Stimulated activated CD4-positive, alpha-beta T cell treated with anti-CD3 and anti-CD28 coated beads, Interleukin-1b, Interleukin-23, amount 100 ng/mL, for 1 hour (primary cell): ENCODE measurements at regions not wholly inside any gene's neighbourhood (a gene's known extent, or its start where the extent isn't known, plus 50 kb on each side); places are given as distances from the start of the nearest gene placed in this dataset.

ENCODE experiments used
- DNase-seq, 2 donors: peaks; one replicate each; pipeline ENCODE4 v3.0.0-alpha.2; 2020; ENCODE audit warnings: low read depth in 2 of 2

- DNase-seq: no peak
Observed at GRCh38 chr3:187929112-187929816, 184.0 kb upstream of the BCL6 start.

- no peak for DNase-seq
Observed at GRCh38 chr3:187930021-187930420, 184.8 kb upstream of the BCL6 start.

- no peak for DNase-seq
Observed at GRCh38 chr3:187931101-187931500, 185.8 kb upstream of the BCL6 start.

GRCh38 chr3:187931770-187932278 is 186.6 kb upstream of the BCL6 start:
- no peak for DNase-seq

- DNase-seq: no peak
Observed at GRCh38 chr3:187932530-187932929, 187.3 kb upstream of the BCL6 start.

- no peak for DNase-seq
Observed at GRCh38 chr3:187935623-187936156, 190.4 kb upstream of the BCL6 start.

GRCh38 chr3:187936676-187937075 is 191.4 kb upstream of the BCL6 start:
- DNase-seq: no peak

GRCh38 chr3:187939891-187940290 is 194.6 kb upstream of the BCL6 start:
- DNase-seq: no peak

GRCh38 chr3:187941135-187941847 is 196.0 kb upstream of the BCL6 start:
- no peak for DNase-seq

GRCh38 chr3:187941848-187942194 is 196.6 kb upstream of the BCL6 start:
- DNase-seq: no peak

- no peak for DNase-seq
Observed at GRCh38 chr3:187942658-187943241, 197.5 kb upstream of the BCL6 start.

GRCh38 chr3:187943677-187944389 is 198.6 kb upstream of the BCL6 start:
- DNase-seq: no peak

- DNase-seq: no peak
Observed at GRCh38 chr3:187944390-187945179, 199.3 kb upstream of the BCL6 start.

- DNase-seq: no peak
Observed at GRCh38 chr3:187945374-187945773, 200.1 kb upstream of the BCL6 start.

- no peak for DNase-seq
Observed at GRCh38 chr3:187946163-187946691, 201.0 kb upstream of the BCL6 start.

- DNase-seq: no peak
Observed at GRCh38 chr3:187946981-187947380, 201.7 kb upstream of the BCL6 start.

- DNase-seq: no peak
Observed at GRCh38 chr3:187947927-187948682, 202.8 kb upstream of the BCL6 start.

GRCh38 chr3:187949093-187949820 is 204.0 kb upstream of the BCL6 start:
- DNase-seq: no peak

- DNase-seq: no peak
Observed at GRCh38 chr3:187950671-187951070, 203.3 kb upstream of the LPP start.
